Limb (tissue), 2 donors: ENCODE measurements at regions not wholly inside any gene's neighbourhood (a gene's known extent, or its start where the extent isn't known, plus 50 kb on each side); places are given as distances from the start of the nearest gene placed in this dataset.

ENCODE experiments used
- DNase-seq, 2 donors: peaks; one replicate each; pipeline ENCODE4 v3.0.0-alpha.2; 2016; ENCODE audit errors: extremely low spot score in 2 of 2

DNA sequence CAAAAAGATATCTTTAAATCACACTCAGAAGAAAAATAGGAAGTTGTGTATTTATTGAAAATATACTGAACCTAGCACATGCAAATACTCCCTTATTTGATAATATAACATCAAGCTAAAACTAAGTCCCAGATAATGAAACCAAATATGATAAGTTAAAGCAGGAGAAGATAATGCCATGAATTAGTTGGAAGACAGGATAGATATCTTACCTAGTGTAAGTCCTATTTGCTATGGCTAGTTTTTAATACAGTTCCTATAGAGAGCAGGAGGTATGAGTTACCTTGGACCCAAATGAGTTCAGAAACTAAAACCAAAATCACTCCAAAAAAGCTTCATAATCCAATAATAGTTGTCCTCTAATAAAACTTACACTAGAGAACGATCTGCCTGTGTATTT lies 1407.1 kb upstream of the MIR17HG start:
- no peak for DNase-seq

- no peak for DNase-seq
These were observed 1404.3 kb upstream of the MIR17HG start for GRCh38 chr13:89943139-89943538.

GRCh38 chr13:89950225-89950624 lies 1397.3 kb upstream of the MIR17HG start:
- DNase-seq: no peak

- DNase-seq: no peak
These were observed 1396.1 kb upstream of the MIR17HG start for GRCh38 chr13:89951341-89951740.

DNA sequence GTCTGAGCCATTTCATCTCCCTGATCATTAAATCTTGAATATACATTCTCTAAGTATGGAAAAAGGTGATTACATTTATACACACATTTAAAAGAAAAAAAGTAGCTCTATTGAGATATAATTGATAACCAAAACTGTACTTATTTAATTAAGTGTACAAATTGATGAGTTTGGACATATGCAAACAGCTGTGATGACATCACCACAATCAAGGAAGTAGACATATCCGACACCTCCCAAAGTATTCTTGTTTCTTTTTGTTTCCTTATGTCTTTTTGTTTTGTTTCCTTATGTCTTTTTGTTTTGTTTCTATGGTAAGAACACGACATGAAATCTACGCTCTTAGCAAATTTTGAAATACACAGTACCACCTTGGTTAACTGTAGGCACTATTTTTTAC lies 1393.9 kb upstream of the MIR17HG start:
- DNase-seq: no peak

DNA sequence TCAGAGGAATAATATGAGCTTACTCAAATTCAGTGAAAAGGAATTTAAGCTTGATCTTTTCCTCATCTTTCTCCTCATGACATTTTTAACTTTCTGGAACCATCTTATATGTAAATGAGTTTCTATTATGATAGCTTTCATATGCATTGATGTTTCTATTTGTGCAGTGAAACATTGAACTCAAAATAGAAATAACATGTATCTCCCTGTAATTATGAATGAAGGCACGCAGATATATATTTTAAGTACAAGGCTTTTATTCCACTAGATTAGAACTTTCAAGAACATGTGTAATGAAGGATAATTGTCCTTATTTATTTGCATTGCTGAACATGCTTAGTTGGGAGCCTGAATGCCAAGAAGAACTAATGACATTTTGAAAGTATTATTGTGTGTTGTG lies 1391.7 kb upstream of the MIR17HG start:
- DNase-seq: no peak

- DNase-seq: no peak
These were observed 1388.4 kb upstream of the MIR17HG start for GRCh38 chr13:89959074-89959473.

DNA sequence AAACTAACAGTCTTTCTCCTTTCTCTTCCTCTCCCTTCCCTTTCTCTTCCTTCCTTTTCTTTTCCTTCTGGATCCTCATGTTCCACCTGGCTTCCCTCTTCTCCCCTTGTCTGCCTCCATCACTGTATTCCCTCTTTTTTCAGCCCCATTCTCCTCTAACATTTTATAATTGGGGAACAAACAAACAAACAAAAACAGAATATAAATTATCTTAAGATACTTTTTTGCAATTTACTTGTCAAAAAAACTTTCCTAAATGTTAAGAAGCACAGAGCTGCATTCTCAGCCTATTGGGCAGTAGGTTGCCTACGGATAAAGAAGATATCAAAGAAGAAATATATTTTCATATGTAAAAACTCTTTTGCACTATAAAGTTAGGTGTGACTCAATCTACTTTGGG lies 1382.2 kb upstream of the MIR17HG start:
- no peak for DNase-seq

DNA sequence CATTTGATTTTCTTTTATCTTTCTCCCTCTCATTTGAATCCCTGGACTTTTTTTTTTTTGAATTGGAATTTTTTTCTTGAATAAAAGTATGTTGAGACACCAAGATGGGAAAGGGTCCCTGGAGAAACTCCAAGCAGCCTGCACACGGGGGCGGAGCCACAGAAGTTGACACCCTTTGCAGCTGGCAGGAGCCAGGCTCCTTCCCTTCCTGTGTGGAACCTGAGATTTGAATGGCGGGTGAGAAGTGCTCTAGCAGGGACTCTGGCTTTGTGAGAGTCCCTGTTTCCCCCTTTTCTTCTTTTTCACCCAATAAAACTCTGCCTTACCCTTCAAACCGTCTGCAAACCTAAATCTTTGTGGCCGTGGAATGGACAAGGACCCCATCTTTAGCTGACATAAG lies 1381.0 kb upstream of the MIR17HG start:
- DNase-seq: no peak

DNA sequence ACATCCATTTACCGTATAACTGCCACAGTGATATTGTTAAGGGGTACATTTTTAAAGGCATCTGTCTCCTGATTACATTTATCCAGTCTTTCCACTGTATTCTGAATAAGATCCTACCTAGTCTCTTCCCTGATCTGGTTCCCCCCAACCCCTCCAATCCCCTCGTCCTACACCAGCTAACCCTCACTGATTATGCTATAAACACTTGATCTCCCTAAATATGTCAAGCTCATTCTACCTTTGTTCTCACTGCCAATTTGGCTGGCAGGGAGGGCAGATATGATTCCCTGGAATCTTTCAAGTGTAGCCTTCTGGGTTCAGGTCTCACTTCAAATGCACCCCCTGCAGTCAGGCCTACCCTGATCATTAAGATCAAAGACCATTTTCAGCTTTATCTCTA lies 1379.8 kb upstream of the MIR17HG start:
- no peak for DNase-seq

DNA sequence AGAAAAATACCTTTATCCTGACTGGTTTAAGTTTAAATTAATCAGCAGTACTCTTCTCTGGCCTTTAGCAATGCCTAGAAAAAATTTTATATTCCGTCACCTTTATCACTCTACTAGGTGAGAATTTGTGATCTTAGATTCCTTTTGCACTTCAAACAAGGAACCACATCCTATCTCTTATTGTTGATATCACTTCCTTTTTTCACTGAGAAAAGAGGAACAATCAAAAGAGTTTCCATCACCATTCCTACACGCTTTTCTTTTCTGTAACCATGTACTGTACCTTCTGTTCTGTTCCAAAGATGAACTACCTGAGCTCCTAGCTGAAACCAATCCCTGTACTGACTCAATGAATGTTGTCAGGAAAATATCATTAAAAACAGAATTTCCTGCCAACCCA lies 1379.0 kb upstream of the MIR17HG start:
- no peak for DNase-seq

DNA sequence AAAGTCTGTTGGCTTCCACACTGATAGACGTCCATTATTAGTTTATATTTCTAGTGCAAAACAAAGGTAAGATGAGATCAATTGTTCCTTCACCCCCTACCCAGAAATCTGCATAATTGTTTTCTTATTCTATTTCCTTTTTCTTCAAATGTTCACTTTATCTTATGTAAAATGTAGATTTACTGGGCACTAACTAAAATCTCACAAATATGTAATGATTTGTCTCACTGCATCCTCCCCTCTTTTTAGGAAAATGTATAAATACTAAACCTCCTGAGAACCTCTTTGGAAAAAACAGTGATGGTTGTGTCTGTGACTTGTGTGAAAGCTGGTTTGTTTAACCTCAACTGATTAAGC lies 1377.2 kb upstream of the MIR17HG start:
- DNase-seq: no peak

- no peak for DNase-seq
These were observed 1370.3 kb upstream of the MIR17HG start for GRCh38 chr13:89977203-89977602.

GRCh38 chr13:89980896-89981295 lies 1366.6 kb upstream of the MIR17HG start:
- DNase-seq: no peak

DNA sequence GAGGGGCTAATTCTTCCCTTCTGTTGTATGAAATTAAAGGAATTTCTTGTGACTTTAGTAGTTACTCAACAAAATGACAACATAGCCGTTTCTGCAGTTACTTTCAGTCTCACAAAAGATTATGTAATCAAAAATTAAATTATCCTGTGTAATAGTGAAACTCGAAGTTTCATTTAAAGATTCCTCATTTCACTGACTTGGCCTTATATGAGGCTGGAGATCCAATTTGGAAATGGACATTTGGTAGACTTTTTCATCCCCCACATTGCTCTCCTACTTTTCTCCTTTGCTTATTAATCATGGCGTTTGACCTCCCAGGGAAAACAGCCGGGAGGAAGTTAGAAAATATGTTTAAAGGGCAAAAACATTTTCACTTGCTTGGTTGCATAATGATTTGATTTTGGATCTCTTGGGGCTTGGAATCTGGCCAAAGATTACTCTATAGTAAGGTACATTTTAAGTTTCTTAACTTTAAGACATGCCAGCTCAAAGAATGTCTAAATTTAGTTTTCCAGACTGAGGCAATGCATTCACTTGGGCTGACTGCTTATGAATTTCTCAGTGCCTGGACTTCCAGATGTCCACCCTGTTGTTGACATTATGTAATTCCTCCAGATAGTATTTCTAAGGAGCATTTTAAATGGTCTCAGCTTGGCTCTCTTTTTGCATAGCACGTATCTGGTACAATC lies 1364.9 kb upstream of the MIR17HG start:
- peak in 1 of 2 donors; percentile 10 for DNase-seq

- DNase-seq: no peak
These were observed 1359.3 kb upstream of the MIR17HG start for GRCh38 chr13:89988206-89988605.

- no peak for DNase-seq
These were observed 1343.9 kb upstream of the MIR17HG start for GRCh38 chr13:90003566-90003965.

DNA sequence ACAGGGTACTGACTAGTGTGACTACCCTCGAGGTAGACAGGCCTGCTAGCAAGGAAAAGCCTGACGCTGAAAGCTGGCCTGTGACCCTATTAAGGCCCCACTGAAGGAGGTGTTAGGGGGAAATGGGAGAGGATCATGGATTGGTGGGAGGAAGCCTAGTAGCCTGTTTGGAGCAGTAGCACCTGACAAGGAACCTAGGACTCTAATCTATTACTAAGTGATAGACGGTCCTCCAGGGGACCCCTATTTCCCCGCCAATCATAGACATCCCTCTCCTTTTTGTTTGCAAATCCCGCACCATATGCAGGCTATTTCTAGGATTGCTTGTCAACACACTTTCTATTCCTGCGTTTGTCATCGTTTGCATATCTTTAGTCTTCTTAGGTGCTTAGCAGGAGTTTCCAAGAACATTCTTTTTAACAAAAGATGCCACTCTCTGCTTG lies 1338.8 kb upstream of the MIR17HG start:
- no peak for DNase-seq

DNA sequence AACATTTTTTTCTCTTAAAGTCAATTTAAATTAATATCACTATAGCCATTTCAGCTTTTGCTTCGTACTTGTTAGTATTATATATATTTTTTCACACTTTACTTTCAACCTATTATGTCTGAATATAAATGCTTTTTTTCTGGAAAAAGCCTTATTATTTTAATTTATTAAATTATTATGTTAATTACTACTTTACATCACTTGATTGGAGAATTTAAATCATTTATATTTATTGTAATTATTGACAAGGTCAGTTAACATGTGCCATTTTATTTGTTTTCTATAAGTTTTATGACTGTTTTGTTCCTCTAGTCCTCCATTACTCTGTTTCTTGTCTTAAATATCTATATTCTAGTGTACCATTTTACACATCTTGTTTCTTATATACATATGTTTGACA lies 1333.4 kb upstream of the MIR17HG start:
- DNase-seq: no peak

- no peak for DNase-seq
These were observed 1331.7 kb upstream of the MIR17HG start for GRCh38 chr13:90015565-90016507.

DNA sequence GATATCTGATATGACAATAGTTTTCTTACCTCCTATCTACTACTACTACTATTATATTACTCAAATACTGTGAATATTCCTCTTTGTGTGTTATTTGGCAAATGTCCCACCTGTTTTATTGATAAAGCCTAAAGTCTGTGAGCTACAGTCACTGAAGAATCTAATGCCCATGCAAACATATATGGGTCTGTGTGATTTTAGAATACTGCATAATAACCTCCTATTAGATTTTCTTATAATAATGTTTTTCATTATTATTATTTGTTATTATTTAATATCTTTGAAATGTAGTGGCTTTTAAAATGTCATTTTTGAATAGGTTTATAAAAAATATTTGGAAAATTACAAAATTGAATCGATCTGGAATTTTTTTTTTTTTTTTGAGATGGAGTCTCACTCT lies 1330.8 kb upstream of the MIR17HG start:
- DNase-seq: no peak

- no peak for DNase-seq
These were observed 1326.9 kb upstream of the MIR17HG start for GRCh38 chr13:90020536-90021070.

DNA sequence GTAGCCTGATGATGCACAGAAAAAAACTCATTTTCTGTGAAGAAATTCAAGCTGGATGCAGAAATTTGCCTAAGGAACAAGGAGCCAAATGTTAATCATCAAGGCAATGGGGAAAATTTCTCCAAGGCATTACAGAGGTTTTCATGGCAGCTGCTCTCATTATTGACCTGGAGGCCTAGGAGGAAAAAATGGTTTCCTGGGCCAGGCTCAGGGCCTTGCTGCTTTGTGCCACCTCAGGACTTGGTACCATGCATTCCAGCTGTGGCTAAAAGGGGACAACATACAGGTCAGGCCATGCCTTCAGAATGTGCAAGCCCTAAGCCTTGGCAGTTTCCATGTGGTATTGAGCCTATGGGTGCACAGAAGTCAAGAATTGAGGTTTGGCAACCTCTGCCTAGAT lies 1320.1 kb upstream of the MIR17HG start:
- DNase-seq: no peak
